Stomach (tissue), 8 donors: ENCODE measurements at regions not wholly inside any gene's neighbourhood (a gene's known extent, or its start where the extent isn't known, plus 50 kb on each side); places are given as distances from the start of the nearest gene placed in this dataset.

Experiments used
- DNase-seq, 2 donors: peaks; one replicate each; pipeline versions ENCODE4 v3.0.0 to v3.0.0-alpha.2; 2013 to 2019
- H3K27ac ChIP-seq, 5 donors: fragments of 200-600 bp in 4 of 5; sonication (generic) in 4 of 5; one replicate each; pipeline ENCODE4 v1.5.1; 2013 to 2019; ENCODE audit warnings: mild to moderate bottlenecking in 1 of 5, moderate library complexity in 1 of 5
- H3K27me3 ChIP-seq, 3 donors: fragments of 200-600 bp; sonication (generic); one replicate each; pipeline ENCODE4 v1.5.1; 2017 to 2019; ENCODE audit warnings: mixed run types in 1 of 3
- H3K36me3 ChIP-seq, 4 donors: fragments of 200-600 bp; sonication (generic); 1 replicate in 3 of 4; 2 replicates in 1 of 4; pipeline ENCODE4 v1.5.1; 2016 to 2019
- H3K4me1 ChIP-seq, 4 donors: fragments of 200-600 bp; sonication (generic); one replicate each; pipeline ENCODE4 v1.5.1; 2016 to 2019
- H3K4me3 ChIP-seq, 4 donors: fragments of 200-600 bp; sonication (generic) in 3 of 4; one replicate each; pipeline ENCODE4 v1.5.1; 2016 to 2019; ENCODE audit warnings: mild to moderate bottlenecking in 1 of 4
- H3K9me3 ChIP-seq, 4 donors: fragments of 200-600 bp; sonication (generic); one replicate each; pipeline ENCODE4 v1.5.1; 2016 to 2019
- CTCF ChIP-seq, 7 experiments: fragments of 450-650 bp in 4 of 7; fragments of 200-600 bp in 3 of 7; sonication (generic) in 3 of 7; IDR thresholded peaks; one replicate each; pipeline ENCODE4 v1.5.1; 2016 to 2019; ENCODE audit warnings: antibody characterized with exemption in 7 of 7, control low read depth in 2 of 7, mild to moderate bottlenecking in 1 of 7
- EP300 ChIP-seq: sonication (generic); formaldehyde crosslinking; IDR thresholded peaks from one replicate; pipeline ENCODE4 v1.6.1; 2017; ENCODE audit warnings: antibody characterized with exemption
- POLR2A ChIP-seq, 4 donors: fragments of 450-650 bp; IDR thresholded peaks; one replicate each; pipeline ENCODE4 v1.6.1; 2016; ENCODE audit warnings: antibody characterized with exemption in 4 of 4, control low read depth in 2 of 4, mild to moderate bottlenecking in 1 of 4, moderate library complexity in 1 of 4
- POLR2AphosphoS5 ChIP-seq, 3 donors: sonication (generic); formaldehyde crosslinking; IDR thresholded peaks; one replicate each; pipeline ENCODE4 v1.6.1; 2016; ENCODE audit warnings: antibody characterized with exemption in 3 of 3
- whole genome bisulfite sequencing, 5 donors: extraction: QIAGEN DNeasy Blood & Tissue Kit in 3 of 5; methylation state at CpG; one replicate each; pipeline versions ENCODE4 v1.1.5 to v1.1.7; 2013 to 2018; 5-methylcytosine and 5-hydroxymethylcytosine counted together
- intact Hi-C: fragments of 100-400 bp; cut with DNase I; formaldehyde crosslinking; loops from one replicate; pipeline ENCODE4 v1.15.1; 2023; ENCODE audit warnings: low total_unique reads
- donor health status: healthy with polysubstance abuse.
- donor health status: Bipolar disorder and iron deficiency.
- donor health status: healthy.

DNA sequence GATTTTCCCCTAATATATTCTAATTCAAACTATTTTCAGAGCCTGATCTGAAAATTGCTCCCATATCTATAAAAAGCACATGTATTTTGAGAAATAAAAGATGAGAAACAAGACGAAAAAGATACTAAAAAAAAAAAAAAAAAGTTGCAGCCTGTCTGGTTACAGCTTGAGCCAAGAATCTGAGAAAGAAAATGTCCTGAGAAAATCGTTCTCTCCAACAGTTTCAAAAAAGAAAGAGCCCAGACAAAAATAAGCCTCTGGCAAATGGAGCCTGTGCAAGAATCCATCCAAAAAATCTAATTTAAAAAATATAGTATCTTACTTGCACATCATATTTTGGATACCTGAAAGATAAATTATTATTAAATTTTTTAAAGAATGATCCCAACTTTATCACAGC lies 163.0 kb upstream of the TBL1X start:
- H3K4me3 ChIP-seq = no peak overlapping the region
- no peak for TF ChIP-seq POLR2A (IDR thresholded peaks at IDR 0.05)
- no peak for TF ChIP-seq CTCF (IDR thresholded peaks at IDR 0.05)
- no peak for TF ChIP-seq EP300
- no peak for TF ChIP-seq POLR2AphosphoS5 (IDR thresholded peaks at IDR 0.05)
- H3K27ac ChIP-seq = no peak overlapping the region
- intact Hi-C loops = no loop called here
- 31 to 53% (median 47%) methylated on average over 2 of the region's 2 CpGs for WGBS, 5 donors
- no peaks in the 10 kb centered on the region for H3K36me3 ChIP-seq
- DNase-seq = no peak
- no peaks in the 10 kb centered on the region for H3K4me1 ChIP-seq
- H3K27me3 ChIP-seq = no peaks in the 10 kb centered on the region
- H3K9me3 ChIP-seq = no peaks in the 10 kb centered on the region

- H3K27me3 ChIP-seq = no peaks in the 10 kb centered on the region
- DNase-seq = no peak
- 50 to 65% (median 53%) methylated on average over 4 of the region's 4 CpGs for WGBS, 5 donors
- no peaks in the 10 kb centered on the region for H3K4me1 ChIP-seq
- intact Hi-C loops = no loop called here
- H3K36me3 ChIP-seq = no peaks in the 10 kb centered on the region
- TF ChIP-seq POLR2AphosphoS5 (IDR thresholded peaks at IDR 0.05) (no peak), CTCF (IDR thresholded peaks at IDR 0.05) (no peak), EP300 (no peak), POLR2A (IDR thresholded peaks at IDR 0.05) (no peak)
- no peak overlapping the region for H3K4me3 ChIP-seq
- no peak overlapping the region for H3K27ac ChIP-seq
- no peaks in the 10 kb centered on the region for H3K9me3 ChIP-seq
Observed at GRCh38 chrX:9302381-9302780, 162.5 kb upstream of the TBL1X start.

- intact Hi-C loops = no loop called here
- no peak for DNase-seq
- no peaks in the 10 kb centered on the region for H3K4me1 ChIP-seq
- no peaks in the 10 kb centered on the region for H3K27me3 ChIP-seq
- H3K36me3 ChIP-seq = no peaks in the 10 kb centered on the region
- WGBS, 5 donors = 82 to 92% (median 88%) methylated on average over 4 of the region's 4 CpGs
- no peak overlapping the region for H3K27ac ChIP-seq
- H3K9me3 ChIP-seq = no peaks in the 10 kb centered on the region
- TF ChIP-seq POLR2AphosphoS5 (IDR thresholded peaks at IDR 0.05) (no peak), POLR2A (IDR thresholded peaks at IDR 0.05) (no peak), EP300 (no peak), CTCF (IDR thresholded peaks at IDR 0.05) (no peak)
- H3K4me3 ChIP-seq = no peak overlapping the region
Observed at GRCh38 chrX:9308426-9308825, 156.4 kb upstream of the TBL1X start.

DNA sequence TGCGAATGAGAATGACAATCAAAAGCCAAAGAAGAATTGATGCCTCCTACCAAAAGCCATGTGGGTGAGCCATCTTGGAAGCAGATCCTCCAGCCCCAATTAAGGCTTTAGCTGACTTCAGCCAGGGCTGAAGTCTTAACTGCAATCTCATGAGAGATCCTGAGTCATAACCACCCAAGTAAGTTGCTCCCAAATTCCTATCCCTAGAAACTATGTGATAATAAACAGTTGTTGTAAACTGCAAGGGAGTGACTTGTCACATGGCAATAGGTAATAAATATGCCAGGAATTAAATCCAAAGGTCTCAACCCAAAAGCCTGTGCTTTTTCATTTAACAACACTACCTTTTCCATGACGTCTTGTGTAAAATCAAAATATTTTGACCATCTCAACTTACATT lies 154.2 kb upstream of the TBL1X start:
- H3K4me3 ChIP-seq = no peak overlapping the region
- intact Hi-C loops = no loop called here
- no peaks in the 10 kb centered on the region for H3K9me3 ChIP-seq
- no peak for TF ChIP-seq EP300
- no peak for TF ChIP-seq CTCF (IDR thresholded peaks at IDR 0.05)
- TF ChIP-seq POLR2AphosphoS5 (IDR thresholded peaks at IDR 0.05) = no peak
- TF ChIP-seq POLR2A (IDR thresholded peaks at IDR 0.05) = no peak
- H3K27me3 ChIP-seq = no peaks in the 10 kb centered on the region
- 78 to 100% (median 87%) methylated on average over 2 of the region's 2 CpGs for WGBS, 5 donors
- no peak for DNase-seq
- H3K4me1 ChIP-seq = no peaks in the 10 kb centered on the region
- no peak overlapping the region for H3K27ac ChIP-seq
- no peaks in the 10 kb centered on the region for H3K36me3 ChIP-seq
